Ovary (tissue), 3 donors: ENCODE measurements at regions not wholly inside any gene's neighbourhood (a gene's known extent, or its start where the extent isn't known, plus 50 kb on each side); places are given as distances from the start of the nearest gene placed in this dataset.

Source experiments
- EP300 ChIP-seq: sonication (generic); formaldehyde crosslinking; IDR thresholded peaks from one replicate; pipeline ENCODE4 v1.6.1; 2017; ENCODE audit warnings: antibody characterized with exemption
- POLR2A ChIP-seq: fragments of 450-650 bp; IDR thresholded peaks from one replicate; pipeline ENCODE4 v1.6.1; 2017; ENCODE audit warnings: antibody characterized with exemption, mild to moderate bottlenecking, moderate library complexity
- TF ChIP-seq, protein P1 (sequence below), 3 donors: fragments of 450-650 bp in 2 of 3; fragments of 200-600 bp in 1 of 3; IDR thresholded peaks; one replicate each; pipeline versions ENCODE4 v1.5.1 to v1.8.0; 2016 to 2022; ENCODE audit warnings: antibody characterized with exemption in 3 of 3, mild to moderate bottlenecking in 1 of 3
- donor health status: DM: no; HTN: no; CAD: no.

DNA sequence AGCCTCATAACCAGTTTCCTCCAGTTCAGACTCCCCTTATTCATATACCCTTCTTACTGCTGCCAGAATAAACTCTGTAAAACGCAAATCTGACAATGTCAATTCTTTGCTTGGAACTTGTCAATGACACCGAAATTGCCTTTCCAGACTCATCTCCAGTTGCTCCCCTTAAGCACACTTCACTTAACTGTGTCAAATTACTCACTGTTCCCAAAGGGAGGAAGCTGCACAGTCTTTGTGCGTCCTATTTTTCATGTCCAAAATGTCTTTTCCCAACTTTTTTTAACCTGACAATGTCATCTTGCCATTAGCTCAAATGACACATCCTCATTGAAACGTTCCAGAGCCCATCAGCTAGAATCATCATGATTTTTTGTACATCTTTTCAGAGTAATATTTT, 867.3 kb downstream of the RPA4 start:
- no peak for TF ChIP-seq POLR2A
- TF ChIP-seq, protein P1, sequence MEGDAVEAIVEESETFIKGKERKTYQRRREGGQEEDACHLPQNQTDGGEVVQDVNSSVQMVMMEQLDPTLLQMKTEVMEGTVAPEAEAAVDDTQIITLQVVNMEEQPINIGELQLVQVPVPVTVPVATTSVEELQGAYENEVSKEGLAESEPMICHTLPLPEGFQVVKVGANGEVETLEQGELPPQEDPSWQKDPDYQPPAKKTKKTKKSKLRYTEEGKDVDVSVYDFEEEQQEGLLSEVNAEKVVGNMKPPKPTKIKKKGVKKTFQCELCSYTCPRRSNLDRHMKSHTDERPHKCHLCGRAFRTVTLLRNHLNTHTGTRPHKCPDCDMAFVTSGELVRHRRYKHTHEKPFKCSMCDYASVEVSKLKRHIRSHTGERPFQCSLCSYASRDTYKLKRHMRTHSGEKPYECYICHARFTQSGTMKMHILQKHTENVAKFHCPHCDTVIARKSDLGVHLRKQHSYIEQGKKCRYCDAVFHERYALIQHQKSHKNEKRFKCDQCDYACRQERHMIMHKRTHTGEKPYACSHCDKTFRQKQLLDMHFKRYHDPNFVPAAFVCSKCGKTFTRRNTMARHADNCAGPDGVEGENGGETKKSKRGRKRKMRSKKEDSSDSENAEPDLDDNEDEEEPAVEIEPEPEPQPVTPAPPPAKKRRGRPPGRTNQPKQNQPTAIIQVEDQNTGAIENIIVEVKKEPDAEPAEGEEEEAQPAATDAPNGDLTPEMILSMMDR (IDR thresholded peaks at IDR 0.05), result no peak
- TF ChIP-seq EP300, result no peak
